GM12892 (cell line): ENCODE measurements at regions not wholly inside any gene's neighbourhood (a gene's known extent, or its start where the extent isn't known, plus 50 kb on each side); places are given as distances from the start of the nearest gene placed in this dataset.

Experiments
- POLR2A ChIP-seq: IDR thresholded peaks from 2 replicates; pipeline ENCODE4 v1.6.1; 2011; ENCODE audit warnings: low read depth, low read length, control low read depth
- POLR2AphosphoS5 ChIP-seq: IDR thresholded peaks from 2 replicates; pipeline ENCODE4 v1.6.1; 2011; ENCODE audit warnings: low read depth, low read length, control low read depth
- TAF1 ChIP-seq: IDR thresholded peaks from 2 replicates; pipeline ENCODE4 v1.6.1; 2011; ENCODE audit warnings: low read depth, mild to moderate bottlenecking, control low read depth, low read length, borderline replicate concordance

GRCh38 chr10:107717046-107717445 is 552.5 kb upstream of the SORCS1 start:
- no peak for TF ChIP-seq POLR2A
- no peak for TF ChIP-seq POLR2AphosphoS5
- no peak for TF ChIP-seq TAF1
